HEK293 (cell line): ENCODE measurements at regions not wholly inside any gene's neighbourhood (a gene's known extent, or its start where the extent isn't known, plus 50 kb on each side); places are given as distances from the start of the nearest gene placed in this dataset.
"Not testable (repeated sequence)": the region's sequence is repeated elsewhere in the genome, so short reads cannot be mapped to it uniquely, and the experiment has no call there.

Experiments used
- CTCF ChIA-PET: fragments of 350-600 bp; formaldehyde crosslinking; extraction: SDS; loops from one replicate; lab custom pipeline; 2021; ENCODE audit warnings: antibody characterized with exemption; lab: Yijun Ruan, JAX
- POLR2A ChIA-PET: fragments of 300-600 bp; formaldehyde crosslinking; extraction: SDS; loops from one replicate; lab custom pipeline; 2020; ENCODE audit warnings: antibody characterized with exemption, inconsistent platforms; lab: Yijun Ruan, JAX
- H3K27ac ChIP-seq: fragments of 200-500 bp; sonication (Bioruptor generic); 2 replicates; pipeline ENCODE4 v1.5.1; 2014; ENCODE audit warnings: low read depth, low read length, control low read depth, inconsistent platforms; ENCODE audit errors: extremely low read depth
- H3K36me3 ChIP-seq, 2 experiments: fragments of 200-500 bp in 1 of 2; sonication (Bioruptor generic) in 1 of 2; 1 replicate in 1 of 2; 2 replicates in 1 of 2; pipeline ENCODE4 v1.5.1; 2014 to 2017; ENCODE audit warnings: inconsistent platforms in 2 of 2, low read length in 2 of 2; ENCODE audit not compliant: control insufficient read depth in 2 of 2, insufficient read depth in 1 of 2
- H3K4me1 ChIP-seq: fragments of 200-500 bp; sonication (Bioruptor generic); 2 replicates; pipeline ENCODE4 v1.5.1; 2014; ENCODE audit warnings: mild to moderate bottlenecking, low read length, inconsistent platforms; ENCODE audit not compliant: control insufficient read depth, insufficient read depth
- H3K4me3 ChIP-seq: 2 replicates; pipeline ENCODE4 v1.5.1; 2011; ENCODE audit warnings: low read depth, mild to moderate bottlenecking, control low read depth, low read length, moderate library complexity
- H3K9me3 ChIP-seq: fragments of 200-500 bp; sonication (Bioruptor generic); 2 replicates; pipeline ENCODE4 v1.5.1; 2014; ENCODE audit warnings: low read depth, low read length, inconsistent platforms; ENCODE audit not compliant: control insufficient read depth, insufficient read depth
- ZBTB1 ChIP-seq: fragments of 450-650 bp; formaldehyde crosslinking; IDR thresholded peaks from 2 replicates; pipeline ENCODE4 v1.5.1; 2016; ENCODE audit warnings: missing biosample characterization, missing genetic modification characterization
- ZBTB26 ChIP-seq: fragments of 450-650 bp; formaldehyde crosslinking; optimal IDR thresholded peaks from 2 replicates; pipeline ENCODE3; 2016; ENCODE audit warnings: missing biosample characterization, mild to moderate bottlenecking, missing genetic modification characterization
- ZBTB48 ChIP-seq: fragments of 450-650 bp; formaldehyde crosslinking; IDR thresholded peaks from 2 replicates; pipeline ENCODE4 v1.5.1; 2016; ENCODE audit warnings: missing biosample characterization, missing genetic modification characterization
- ZFP3 ChIP-seq: fragments of 450-650 bp; formaldehyde crosslinking; IDR thresholded peaks from 2 replicates; pipeline ENCODE4 v1.5.1; 2016; ENCODE audit warnings: low read depth, missing biosample characterization, missing genetic modification characterization
- ZNF10 ChIP-seq: fragments of 450-650 bp; formaldehyde crosslinking; IDR thresholded peaks from 2 replicates; pipeline ENCODE4 v1.5.1; 2017; ENCODE audit warnings: missing biosample characterization, missing genetic modification characterization
- ZNF132 ChIP-seq: fragments of 450-650 bp; formaldehyde crosslinking; IDR thresholded peaks from 2 replicates; pipeline ENCODE4 v1.5.1; 2017; ENCODE audit warnings: missing biosample characterization, missing genetic modification characterization, borderline replicate concordance
- ZNF202 ChIP-seq: fragments of 450-650 bp; formaldehyde crosslinking; IDR thresholded peaks from 2 replicates; pipeline ENCODE4 v1.5.1; 2016; ENCODE audit warnings: missing biosample characterization, missing genetic modification characterization, borderline replicate concordance
- ZNF274 ChIP-seq, 2 experiments: fragments of 200-500 bp in 1 of 2; fragments of 450-650 bp in 1 of 2; sonication (Bioruptor generic) in 1 of 2; formaldehyde crosslinking in 1 of 2; IDR thresholded peaks; 2 replicates each; pipeline versions ENCODE4 v1.5.1 to v1.6.1; 2014 to 2016; ENCODE audit warnings: borderline replicate concordance in 1 of 2, inconsistent platforms in 1 of 2, low read length in 1 of 2, missing biosample characterization in 1 of 2, missing genetic modification characterization in 1 of 2
- ZNF280C ChIP-seq: fragments of 450-650 bp; formaldehyde crosslinking; IDR thresholded peaks from 2 replicates; pipeline ENCODE4 v1.5.1; 2016; ENCODE audit warnings: missing biosample characterization, missing genetic modification characterization
- ZNF302 ChIP-seq: fragments of 450-650 bp; formaldehyde crosslinking; IDR thresholded peaks from 2 replicates; pipeline ENCODE4 v1.5.1; 2016; ENCODE audit warnings: missing biosample characterization, missing genetic modification characterization, low read depth
- ZNF350 ChIP-seq: fragments of 450-650 bp; formaldehyde crosslinking; IDR thresholded peaks from 2 replicates; pipeline ENCODE4 v1.5.0; 2017; ENCODE audit warnings: missing biosample characterization, mild to moderate bottlenecking, missing genetic modification characterization
- ZNF354C ChIP-seq: fragments of 450-650 bp; formaldehyde crosslinking; IDR thresholded peaks from 2 replicates; pipeline ENCODE4 v1.5.1; 2016; ENCODE audit warnings: missing biosample characterization, missing genetic modification characterization, low read depth, borderline replicate concordance
- ZNF37A ChIP-seq: fragments of 450-650 bp; IDR thresholded peaks from 2 replicates; pipeline ENCODE4 v1.5.1; 2018; ENCODE audit warnings: missing biosample characterization, missing genetic modification characterization
- ZNF426 ChIP-seq: fragments of 450-650 bp; formaldehyde crosslinking; IDR thresholded peaks from 2 replicates; pipeline ENCODE4 v1.5.1; 2017; ENCODE audit warnings: missing biosample characterization, missing genetic modification characterization, mild to moderate bottlenecking, inconsistent platforms, moderate library complexity
- ZNF488 ChIP-seq: fragments of 450-650 bp; formaldehyde crosslinking; IDR thresholded peaks from 2 replicates; pipeline ENCODE4 v1.5.1; 2016; ENCODE audit warnings: missing biosample characterization, missing genetic modification characterization
- ZNF548 ChIP-seq: fragments of 450-650 bp; formaldehyde crosslinking; IDR thresholded peaks from 2 replicates; pipeline ENCODE4 v1.5.1; 2016; ENCODE audit warnings: missing biosample characterization, missing genetic modification characterization
- ZNF558 ChIP-seq: fragments of 450-650 bp; formaldehyde crosslinking; IDR thresholded peaks from 2 replicates; pipeline ENCODE4 v1.5.1; 2016; ENCODE audit warnings: missing biosample characterization, missing genetic modification characterization
- ZNF629 ChIP-seq: fragments of 450-650 bp; formaldehyde crosslinking; IDR thresholded peaks from 2 replicates; pipeline ENCODE4 v1.5.1; 2017; ENCODE audit warnings: missing biosample characterization, missing genetic modification characterization
- ZNF692 ChIP-seq: fragments of 450-650 bp; formaldehyde crosslinking; IDR thresholded peaks from 2 replicates; pipeline ENCODE4 v1.5.1; 2016; ENCODE audit warnings: missing biosample characterization, missing genetic modification characterization

GRCh38 chr7:70894799-70895198 is 237.1 kb upstream of the GALNT17 start (continued):
- no peak for TF ChIP-seq ZNF302 (tag by site-specific recombination)
- no peak for TF ChIP-seq ZNF629 (tag by site-specific recombination)
- TF ChIP-seq ZNF202 (tag by site-specific recombination) = no peak
- TF ChIP-seq ZNF10 (tag by site-specific recombination) = no peak
- no peak for TF ChIP-seq ZNF132

- H3K4me1 ChIP-seq, H3K4me3 ChIP-seq, H3K9me3 ChIP-seq, H3K36me3 ChIP-seq, H3K27ac ChIP-seq, CTCF ChIA-PET, POLR2A ChIA-PET: not testable (repeated sequence)
These were observed 236.4 kb upstream of the GALNT17 start for GRCh38 chr7:70895337-70896200.

GRCh38 chr7:70907259-70908247 is 224.4 kb upstream of the GALNT17 start:
- CTCF ChIA-PET = no interaction called here
- Histone ChIP-seq H3K4me1 (no peaks in the 10 kb centered on the region), H3K9me3 (no peaks in the 10 kb centered on the region), H3K36me3 (no peaks in the 10 kb centered on the region), H3K27ac (no peak overlapping the region), H3K4me3 (no peak overlapping the region)
- no peak for TF ChIP-seq ZFP3 (tag by site-specific recombination)
- no peak for TF ChIP-seq ZNF558 (tag by site-specific recombination)
- TF ChIP-seq ZNF488 (tag by site-specific recombination) = no peak
- TF ChIP-seq ZNF692 (tag by site-specific recombination) = no peak
- TF ChIP-seq ZNF548 (tag by site-specific recombination) = no peak
- no peak for TF ChIP-seq ZNF629 (tag by site-specific recombination)
- no peak for TF ChIP-seq ZNF280C (tag by site-specific recombination)
- POLR2A ChIA-PET = no interaction called here

GRCh38 chr7:70913924-70914323 is 218.0 kb upstream of the GALNT17 start:
- H3K4me3 ChIP-seq = no peak overlapping the region
- H3K4me1 ChIP-seq = no peaks in the 10 kb centered on the region
- no peaks in the 10 kb centered on the region for H3K9me3 ChIP-seq
- CTCF ChIA-PET = no interaction called here
- POLR2A ChIA-PET = no interaction called here
- no peak overlapping the region for H3K27ac ChIP-seq
- H3K36me3 ChIP-seq = no peaks in the 10 kb centered on the region
- TF ChIP-seq ZBTB48 (tag by site-specific recombination) = no peak
- no peak for TF ChIP-seq ZNF354C (tag by site-specific recombination)
- no peak for TF ChIP-seq ZNF350 (tag by site-specific recombination)
- no peak for TF ChIP-seq ZNF37A (tag by site-specific recombination)
- no peak for TF ChIP-seq ZNF274 (IDR thresholded peaks at IDR 0.05; ENCODE audit: low read length)
- TF ChIP-seq ZNF274 (tag by site-specific recombination; IDR thresholded peaks at IDR 0.05; ENCODE audit: borderline replicate concordance) = no peak
- no peak for TF ChIP-seq ZBTB26
- no peak for TF ChIP-seq ZNF10 (tag by site-specific recombination)
- TF ChIP-seq ZNF426 (tag by site-specific recombination) = no peak
- no peak for TF ChIP-seq ZBTB1
